OCI-LY7 (cell line): ENCODE measurements at regions not wholly inside any gene's neighbourhood (a gene's known extent, or its start where the extent isn't known, plus 50 kb on each side); places are given as distances from the start of the nearest gene placed in this dataset.
A peak's percentile ranks its signal among the peaks of the same experiment; 100 is the strongest.

Experiments used
- BruUV-seq: library from RNA; stranded (reverse); fragments of 400-500 nt; replicated peaks from 2 replicates; lab custom pipeline; 2021; lab: Mats Ljungman, UMichigan
- CTCF ChIA-PET: fragments of 300-600 bp; sonication (Branson Sonifier 250); formaldehyde crosslinking; loops from one replicate; lab custom pipeline; 2022; ENCODE audit warnings: antibody characterized with exemption; ENCODE audit not compliant: unreplicated experiment; lab: Charles Lee
- POLR2A ChIA-PET: fragments of 300-600 bp; sonication (Branson Sonifier 250); formaldehyde crosslinking; loops from one replicate; lab custom pipeline; 2022; ENCODE audit warnings: antibody characterized with exemption; lab: Charles Lee
- DNase-seq: peaks from one replicate; pipeline ENCODE4 v3.0.0-alpha.2; 2015; ENCODE audit warnings: low spot score
- H2AFZ ChIP-seq: fragments of 200-600 bp; sonication (generic), shearing (Covaris generic); 2 replicates; pipeline ENCODE4 v1.6.1; 2014; ENCODE audit warnings: mild to moderate bottlenecking, antibody characterized with exemption, low read length, moderate library complexity
- H3K27ac ChIP-seq: fragments of 200-600 bp; sonication (generic); 2 replicates; pipeline ENCODE4 v1.5.1; 2014; ENCODE audit warnings: mixed run types, low read depth, mild to moderate bottlenecking, moderate library complexity, low read length, inconsistent platforms; ENCODE audit not compliant: poor library complexity, severe bottlenecking
- H3K36me3 ChIP-seq: fragments of 200-600 bp; sonication (generic); 2 replicates; pipeline ENCODE4 v1.6.1; 2014; ENCODE audit warnings: mild to moderate bottlenecking, antibody characterized with exemption, low read length, moderate library complexity, mixed read lengths; ENCODE audit not compliant: insufficient read depth
- H3K4me1 ChIP-seq: fragments of 200-600 bp; sonication (generic); 2 replicates; pipeline ENCODE4 v1.5.1; 2014; ENCODE audit warnings: mild to moderate bottlenecking, low read length; ENCODE audit not compliant: insufficient read depth, poor library complexity, severe bottlenecking
- H3K4me2 ChIP-seq: fragments of 200-600 bp; sonication (generic); 2 replicates; pipeline ENCODE4 v1.6.1; 2014; ENCODE audit warnings: mild to moderate bottlenecking, low read length
- H3K4me3 ChIP-seq: fragments of 200-600 bp; sonication (generic); 2 replicates; pipeline ENCODE4 v1.5.1; 2014; ENCODE audit warnings: mild to moderate bottlenecking, low read depth, low read length; ENCODE audit not compliant: poor library complexity, severe bottlenecking
- H3K79me2 ChIP-seq: fragments of 200-600 bp; sonication (generic); 2 replicates; pipeline ENCODE4 v1.6.1; 2016; ENCODE audit warnings: low read depth, mild to moderate bottlenecking, low read length, moderate library complexity, mixed read lengths; ENCODE audit not compliant: insufficient read depth
- H3K9me2 ChIP-seq: fragments of 200-600 bp; sonication (generic); 2 replicates; pipeline ENCODE4 v1.6.1; 2016; ENCODE audit warnings: mild to moderate bottlenecking, low read length, mixed read lengths; ENCODE audit not compliant: insufficient read depth
- H3K9me3 ChIP-seq: fragments of 200-600 bp; sonication (generic); 2 replicates; pipeline ENCODE4 v1.6.1; 2014; ENCODE audit warnings: mild to moderate bottlenecking, mixed run types, low read length, mixed read lengths
- H4K20me1 ChIP-seq: fragments of 200-600 bp; sonication (generic); 2 replicates; pipeline ENCODE4 v1.6.1; 2014; ENCODE audit warnings: mild to moderate bottlenecking, antibody characterized with exemption, low read length, moderate library complexity, mixed read lengths; ENCODE audit not compliant: insufficient read depth
- CTCF ChIP-seq: fragments of 200-600 bp; sonication (generic); conservative IDR thresholded peaks from 2 replicates; pipeline ENCODE4 v1.5.1; 2014; ENCODE audit warnings: mild to moderate bottlenecking, antibody characterized with exemption, low read length, moderate library complexity, mixed read lengths
- EZH2phosphoT487 ChIP-seq: fragments of 200-600 bp; sonication (generic); IDR thresholded peaks from 2 replicates; pipeline ENCODE4 v1.6.1; 2018; ENCODE audit warnings: low read depth, borderline replicate concordance, mild to moderate bottlenecking, mixed run types, antibody characterized with exemption, low read length, moderate library complexity, mixed read lengths
- intact Hi-C: fragments of 100-400 bp; cut with micrococcal nuclease; formaldehyde crosslinking; loops from one replicate; pipeline ENCODE4 v1.10.0; 2022; ENCODE audit not compliant: unreplicated experiment

- no peak for DNase-seq
- intact Hi-C loops, result no loop called here
- no peak overlapping the region for H3K4me3 ChIP-seq
- peak overlapping the region; percentile 77 for H2AFZ ChIP-seq
- POLR2A ChIA-PET, result interaction anchor here (0.6 to 1.1 kb wide), 2 partner anchors 29 to 43 kb away, joined by 3 read pairs; no protein-coding TSS in a partner anchor
- TF ChIP-seq EZH2phosphoT487 (no peak), CTCF (no peak)
- no TSS peak for BruUV-seq
- H3K79me2 ChIP-seq, result no peaks in the 10 kb centered on the region
- H4K20me1 ChIP-seq, result no peaks in the 10 kb centered on the region
- H3K4me2 ChIP-seq, result no peak overlapping the region
- H3K36me3 ChIP-seq, result no peaks in the 10 kb centered on the region
- H3K9me2 ChIP-seq, result no peaks in the 10 kb centered on the region
- H3K4me1 ChIP-seq, result no peaks in the 10 kb centered on the region
- no peaks in the 10 kb centered on the region for H3K9me3 ChIP-seq
- CTCF ChIA-PET, result no interaction called here
- no peak overlapping the region for H3K27ac ChIP-seq
Observed at GRCh38 chr14:66046591-66046990, 439.6 kb upstream of the CCDC196 start.

GRCh38 chr14:66056268-66056907, 429.8 kb upstream of the CCDC196 start:
- intact Hi-C loops, result no loop called here
- Histone ChIP-seq H3K9me2 (no peaks in the 10 kb centered on the region), H3K36me3 (no peaks in the 10 kb centered on the region), H2AFZ (no peak overlapping the region), H3K9me3 (no peaks in the 10 kb centered on the region), H4K20me1 (no peaks in the 10 kb centered on the region), H3K4me2 (no peak overlapping the region), H3K27ac (no peak overlapping the region), H3K79me2 (no peaks in the 10 kb centered on the region), H3K4me3 (no peak overlapping the region), H3K4me1 (no peaks in the 10 kb centered on the region)
- no TSS peak for BruUV-seq
- CTCF ChIA-PET, result no interaction called here
- TF ChIP-seq EZH2phosphoT487 (no peak), CTCF (no peak)
- no peak for DNase-seq
- POLR2A ChIA-PET, result no interaction called here

- Histone ChIP-seq H2AFZ (no peak overlapping the region), H3K9me2 (no peaks in the 10 kb centered on the region), H3K4me1 (no peaks in the 10 kb centered on the region), H3K79me2 (no peaks in the 10 kb centered on the region), H3K4me3 (no peak overlapping the region), H3K36me3 (no peaks in the 10 kb centered on the region), H3K4me2 (no peak overlapping the region), H3K9me3 (no peaks in the 10 kb centered on the region), H4K20me1 (no peaks in the 10 kb centered on the region), H3K27ac (no peak overlapping the region)
- DNase-seq, result no peak
- BruUV-seq, result no TSS peak
- intact Hi-C loops, result no loop called here
- ChIA-PET POLR2A (interaction anchor here (0.6 kb wide), 2 partner anchors 9 to 93 kb away, joined by 3 to 6 read pairs; no protein-coding TSS in a partner anchor), CTCF (no interaction called here)
- TF ChIP-seq EZH2phosphoT487 (no peak), CTCF (no peak)
Observed at GRCh38 chr14:66056926-66057552, 429.1 kb upstream of the CCDC196 start.
